GM18867 (cell line): ENCODE measurements at regions not wholly inside any gene's neighbourhood (a gene's known extent, or its start where the extent isn't known, plus 50 kb on each side); places are given as distances from the start of the nearest gene placed in this dataset.

ENCODE experiments used
- ATAC-seq: cut with Tn5 transposase; IDR thresholded peaks from one replicate; pipeline ENCODE4 v1.9.1; 2021; ENCODE audit warnings: mild to moderate bottlenecking, moderate library complexity; ENCODE audit not compliant: unreplicated experiment

GRCh38 chr9:71213633-71214032 lies 92.2 kb upstream of the TRPM3 start:
- ATAC-seq, result no peak

- no peak for ATAC-seq
These were observed 88.9 kb upstream of the TRPM3 start for GRCh38 chr9:71210326-71210725.

GRCh38 chr9:71209890-71210289 lies 88.5 kb upstream of the TRPM3 start:
- ATAC-seq, result no peak

- ATAC-seq, result no peak
These were observed 81.5 kb upstream of the TRPM3 start for GRCh38 chr9:71202931-71203330.

GRCh38 chr9:71191708-71192107 lies 70.3 kb upstream of the TRPM3 start:
- no peak for ATAC-seq

- ATAC-seq, result no peak
These were observed 61.8 kb upstream of the TRPM3 start for GRCh38 chr9:71183251-71183650.

GRCh38 chr9:71179183-71179582 lies 57.8 kb upstream of the TRPM3 start:
- ATAC-seq, result no peak

- ATAC-seq, result no peak
These were observed 56.5 kb upstream of the TRPM3 start for GRCh38 chr9:71177901-71178300.

GRCh38 chr9:71171517-71171916 lies 50.1 kb upstream of the TRPM3 start:
- no peak for ATAC-seq
